HG03457 (cell line): ENCODE measurements at regions not wholly inside any gene's neighbourhood (a gene's known extent, or its start where the extent isn't known, plus 50 kb on each side); places are given as distances from the start of the nearest gene placed in this dataset.
"Not testable (repeated sequence)": the region's sequence is repeated elsewhere in the genome, so short reads cannot be mapped to it uniquely, and the experiment has no call there.

Source experiments
- ATAC-seq: cut with Tn5 transposase; IDR thresholded peaks from one replicate; pipeline ENCODE4 v1.9.1; 2021; ENCODE audit warnings: moderate number of reproducible peaks; ENCODE audit not compliant: unreplicated experiment

GRCh38 chr11:23134627-23135026, 274.4 kb upstream of the CCDC179 start:
- ATAC-seq = no peak

GRCh38 chr11:23138761-23139160, 278.5 kb upstream of the CCDC179 start:
- ATAC-seq = no peak

GRCh38 chr11:23143022-23143421, 282.7 kb upstream of the CCDC179 start:
- ATAC-seq = no peak

- ATAC-seq = no peak
Measured at GRCh38 chr11:23151819-23152218, 291.5 kb upstream of the CCDC179 start.

- ATAC-seq = no peak
Measured at GRCh38 chr11:23155503-23155902, 295.2 kb upstream of the CCDC179 start.

- ATAC-seq = no peak
Measured at GRCh38 chr11:23164022-23164421, 303.7 kb upstream of the CCDC179 start.

GRCh38 chr11:23166376-23166775, 306.1 kb upstream of the CCDC179 start:
- no peak for ATAC-seq

- ATAC-seq = no peak
Measured at GRCh38 chr11:23179609-23180008, 319.3 kb upstream of the CCDC179 start.

- no peak for ATAC-seq
Measured at GRCh38 chr11:23181022-23181807, 320.9 kb upstream of the CCDC179 start.

GRCh38 chr11:23192256-23192655, 332.0 kb upstream of the CCDC179 start:
- ATAC-seq = no peak

- ATAC-seq = no peak
Measured at GRCh38 chr11:23201936-23202522, 341.8 kb upstream of the CCDC179 start.

- no peak for ATAC-seq
Measured at GRCh38 chr11:23202611-23203010, 342.3 kb upstream of the CCDC179 start.

GRCh38 chr11:23205156-23205871, 345.0 kb upstream of the CCDC179 start:
- no peak for ATAC-seq

- no peak for ATAC-seq
Measured at GRCh38 chr11:23206741-23207336, 346.6 kb upstream of the CCDC179 start.

- no peak for ATAC-seq
Measured at GRCh38 chr11:23211221-23211620, 350.9 kb upstream of the CCDC179 start.

- ATAC-seq = no peak
Measured at GRCh38 chr11:23212807-23213206, 352.5 kb upstream of the CCDC179 start.

GRCh38 chr11:23217072-23217471, 356.8 kb upstream of the CCDC179 start:
- no peak for ATAC-seq

- not testable (repeated sequence) for ATAC-seq
Measured at GRCh38 chr11:23220086-23220485, 359.8 kb upstream of the CCDC179 start.

- ATAC-seq = no peak
Measured at GRCh38 chr11:23221366-23221765, 361.1 kb upstream of the CCDC179 start.

- ATAC-seq = no peak
Measured at GRCh38 chr11:23226331-23227077, 366.2 kb upstream of the CCDC179 start.

GRCh38 chr11:23227078-23227445, 366.8 kb upstream of the CCDC179 start:
- no peak for ATAC-seq
